A549 (cell line): ENCODE measurements at regions not wholly inside any gene's neighbourhood (a gene's known extent, or its start where the extent isn't known, plus 50 kb on each side); places are given as distances from the start of the nearest gene placed in this dataset.

Experiments
- CEBPB ChIP-seq, 2 experiments: fragments of >200 bp in 1 of 2; sonication (Bioruptor Twin) in 1 of 2; formaldehyde crosslinking in 1 of 2; IDR thresholded peaks; 2 replicates each; pipeline ENCODE4 v1.6.1; 2012 to 2016
- KDM5A ChIP-seq: fragments of 200-600 bp; sonication (generic); IDR thresholded peaks from 2 replicates; pipeline ENCODE4 v1.6.1; 2016; ENCODE audit warnings: antibody characterized with exemption, mild to moderate bottlenecking
- MAZ ChIP-seq: fragments of 150-350 bp; IDR thresholded peaks from 2 replicates; pipeline ENCODE4 v1.6.1; 2014; ENCODE audit warnings: antibody characterized with exemption, low read depth, low read length, borderline replicate concordance
- PHF8 ChIP-seq: fragments of 200-600 bp; sonication (generic); IDR thresholded peaks from 2 replicates; pipeline ENCODE4 v1.6.1; 2016; ENCODE audit warnings: low read depth, mild to moderate bottlenecking, antibody characterized with exemption, moderate library complexity, borderline replicate concordance
- TF ChIP-seq, protein P1 (sequence below): fragments of >200 bp; sonication (Bioruptor Twin); formaldehyde crosslinking; IDR thresholded peaks from 2 replicates; pipeline ENCODE4 v1.6.1; 2016
- TF ChIP-seq, protein P2 (sequence below): fragments of >200 bp; sonication (Bioruptor Twin); formaldehyde crosslinking; IDR thresholded peaks from 3 replicates; pipeline ENCODE4 v1.5.1; 2016
- TF ChIP-seq, protein P3 (sequence below): fragments of 250-450 bp; sonication (Bioruptor Pico); IDR thresholded peaks from 2 replicates; pipeline ENCODE4 v1.5.0; 2021; ENCODE audit warnings: mild to moderate bottlenecking, moderate library complexity, borderline replicate concordance

DNA sequence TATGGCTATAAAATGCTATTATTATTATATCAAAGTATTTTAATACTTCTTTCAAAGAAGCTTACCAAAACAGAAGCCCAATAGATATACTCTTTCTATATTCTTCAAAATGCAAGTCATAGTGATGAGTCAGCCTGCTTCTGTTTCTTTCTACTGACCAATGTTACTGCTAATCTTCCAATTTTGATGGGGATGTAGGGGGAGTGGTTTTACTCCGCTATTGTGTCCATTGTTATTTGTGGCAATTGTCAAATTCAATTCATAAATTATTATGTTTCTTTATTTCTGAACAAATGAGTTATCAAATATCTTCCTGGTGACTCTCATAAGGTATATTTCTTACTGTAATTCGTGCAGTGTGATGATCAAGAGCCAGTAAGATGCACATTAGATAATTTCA lies 221.5 kb upstream of the DEFB112 start:
- TF ChIP-seq KDM5A, result no peak
- no peak for TF ChIP-seq PHF8
- TF ChIP-seq, protein P1, sequence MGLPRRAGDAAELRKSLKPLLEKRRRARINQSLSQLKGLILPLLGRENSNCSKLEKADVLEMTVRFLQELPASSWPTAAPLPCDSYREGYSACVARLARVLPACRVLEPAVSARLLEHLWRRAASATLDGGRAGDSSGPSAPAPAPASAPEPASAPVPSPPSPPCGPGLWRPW, result no peak
- TF ChIP-seq, protein P2, sequence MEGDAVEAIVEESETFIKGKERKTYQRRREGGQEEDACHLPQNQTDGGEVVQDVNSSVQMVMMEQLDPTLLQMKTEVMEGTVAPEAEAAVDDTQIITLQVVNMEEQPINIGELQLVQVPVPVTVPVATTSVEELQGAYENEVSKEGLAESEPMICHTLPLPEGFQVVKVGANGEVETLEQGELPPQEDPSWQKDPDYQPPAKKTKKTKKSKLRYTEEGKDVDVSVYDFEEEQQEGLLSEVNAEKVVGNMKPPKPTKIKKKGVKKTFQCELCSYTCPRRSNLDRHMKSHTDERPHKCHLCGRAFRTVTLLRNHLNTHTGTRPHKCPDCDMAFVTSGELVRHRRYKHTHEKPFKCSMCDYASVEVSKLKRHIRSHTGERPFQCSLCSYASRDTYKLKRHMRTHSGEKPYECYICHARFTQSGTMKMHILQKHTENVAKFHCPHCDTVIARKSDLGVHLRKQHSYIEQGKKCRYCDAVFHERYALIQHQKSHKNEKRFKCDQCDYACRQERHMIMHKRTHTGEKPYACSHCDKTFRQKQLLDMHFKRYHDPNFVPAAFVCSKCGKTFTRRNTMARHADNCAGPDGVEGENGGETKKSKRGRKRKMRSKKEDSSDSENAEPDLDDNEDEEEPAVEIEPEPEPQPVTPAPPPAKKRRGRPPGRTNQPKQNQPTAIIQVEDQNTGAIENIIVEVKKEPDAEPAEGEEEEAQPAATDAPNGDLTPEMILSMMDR, result no peak
- TF ChIP-seq, protein P3, sequence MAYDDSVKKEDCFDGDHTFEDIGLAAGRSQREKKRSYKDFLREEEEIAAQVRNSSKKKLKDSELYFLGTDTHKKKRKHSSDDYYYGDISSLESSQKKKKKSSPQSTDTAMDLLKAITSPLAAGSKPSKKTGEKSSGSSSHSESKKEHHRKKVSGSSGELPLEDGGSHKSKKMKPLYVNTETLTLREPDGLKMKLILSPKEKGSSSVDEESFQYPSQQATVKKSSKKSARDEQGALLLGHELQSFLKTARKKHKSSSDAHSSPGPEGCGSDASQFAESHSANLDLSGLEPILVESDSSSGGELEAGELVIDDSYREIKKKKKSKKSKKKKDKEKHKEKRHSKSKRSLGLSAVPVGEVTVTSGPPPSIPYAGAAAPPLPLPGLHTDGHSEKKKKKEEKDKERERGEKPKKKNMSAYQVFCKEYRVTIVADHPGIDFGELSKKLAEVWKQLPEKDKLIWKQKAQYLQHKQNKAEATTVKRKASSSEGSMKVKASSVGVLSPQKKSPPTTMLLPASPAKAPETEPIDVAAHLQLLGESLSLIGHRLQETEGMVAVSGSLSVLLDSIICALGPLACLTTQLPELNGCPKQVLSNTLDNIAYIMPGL (CRISPR knock-in tag), result no peak
- no peak for TF ChIP-seq CEBPB (IDR thresholded peaks at IDR 0.05)
- no peak for TF ChIP-seq MAZ
